CD4-positive, alpha-beta memory T cell (primary cell): ENCODE measurements at regions not wholly inside any gene's neighbourhood (a gene's known extent, or its start where the extent isn't known, plus 50 kb on each side); places are given as distances from the start of the nearest gene placed in this dataset.

Experiments
- CTCF ChIA-PET: fragments of 350-600 bp; sonication (Branson Sonifier 250); formaldehyde crosslinking; loops from one replicate; lab custom pipeline; 2021; ENCODE audit warnings: inconsistent platforms; ENCODE audit not compliant: partially characterized antibody; lab: Charles Lee
- POLR2A ChIA-PET: fragments of 350-600 bp; sonication (Branson Sonifier 250); formaldehyde crosslinking; loops from one replicate; lab custom pipeline; 2021; ENCODE audit not compliant: partially characterized antibody; lab: Charles Lee
- DNase-seq, 5 donors: peaks; one replicate each; pipeline versions ENCODE4 v3.0.0 to v3.0.0-alpha.2; 2020 to 2022; ENCODE audit warnings: mixed read lengths in 1 of 5
- H3K27ac ChIP-seq: one replicate; pipeline ENCODE4 v1.7.0; 2013; ENCODE audit warnings: low read depth, low read length
- H3K27me3 ChIP-seq: 2 replicates; pipeline ENCODE4 v1.7.0; 2013; ENCODE audit warnings: mild to moderate bottlenecking, low read length, moderate library complexity; ENCODE audit not compliant: insufficient read depth
- H3K36me3 ChIP-seq: 2 replicates; pipeline ENCODE4 v1.7.0; 2013; ENCODE audit warnings: mild to moderate bottlenecking, low read length, moderate library complexity; ENCODE audit not compliant: insufficient read depth
- H3K4me1 ChIP-seq: 2 replicates; pipeline ENCODE4 v1.7.0; 2013; ENCODE audit warnings: mild to moderate bottlenecking, low read length, moderate library complexity; ENCODE audit not compliant: insufficient read depth
- H3K4me3 ChIP-seq, 2 donors: one replicate each; pipeline ENCODE4 v1.7.0; 2013; ENCODE audit warnings: low read length in 2 of 2, mild to moderate bottlenecking in 1 of 2
- H3K9me3 ChIP-seq, 2 donors: one replicate each; pipeline ENCODE4 v1.7.0; 2013; ENCODE audit warnings: low read length in 2 of 2, control low read depth in 1 of 2; ENCODE audit not compliant: control insufficient read depth in 1 of 2
- H3K27ac Mint-ChIP-seq, 7 donors: one replicate each; pipeline ENCODE4 v1.8.0; 2020 to 2021; ENCODE audit warnings: mixed read lengths in 7 of 7, mild to moderate bottlenecking in 6 of 7, inconsistent platforms in 3 of 7, moderate library complexity in 3 of 7
- H3K27me3 Mint-ChIP-seq, 2 donors: one replicate each; pipeline ENCODE4 v1.8.0; 2020 to 2021; ENCODE audit warnings: mixed read lengths in 2 of 2
- H3K36me3 Mint-ChIP-seq, 2 donors: one replicate each; pipeline ENCODE4 v1.8.0; 2020 to 2021; ENCODE audit warnings: mixed read lengths in 2 of 2, inconsistent platforms in 1 of 2, mild to moderate bottlenecking in 1 of 2
- H3K4me1 Mint-ChIP-seq, 4 donors: one replicate each; pipeline ENCODE4 v1.8.0; 2020 to 2021; ENCODE audit warnings: mixed read lengths in 4 of 4, mild to moderate bottlenecking in 1 of 4
- H3K4me3 Mint-ChIP-seq, 8 donors: one replicate each; pipeline ENCODE4 v1.8.0; 2020 to 2021; ENCODE audit warnings: mixed read lengths in 8 of 8, mild to moderate bottlenecking in 7 of 8, moderate library complexity in 6 of 8, inconsistent platforms in 3 of 8
- H3K9me3 Mint-ChIP-seq, 8 donors: one replicate each; pipeline ENCODE4 v1.8.0; 2020 to 2021; ENCODE audit warnings: mixed read lengths in 8 of 8, mild to moderate bottlenecking in 5 of 8, inconsistent platforms in 3 of 8, moderate library complexity in 1 of 8
- intact Hi-C: fragments of 100-400 bp; cut with micrococcal nuclease; formaldehyde crosslinking; loops from one replicate; pipeline ENCODE4 v1.15.1; 2023

DNA sequence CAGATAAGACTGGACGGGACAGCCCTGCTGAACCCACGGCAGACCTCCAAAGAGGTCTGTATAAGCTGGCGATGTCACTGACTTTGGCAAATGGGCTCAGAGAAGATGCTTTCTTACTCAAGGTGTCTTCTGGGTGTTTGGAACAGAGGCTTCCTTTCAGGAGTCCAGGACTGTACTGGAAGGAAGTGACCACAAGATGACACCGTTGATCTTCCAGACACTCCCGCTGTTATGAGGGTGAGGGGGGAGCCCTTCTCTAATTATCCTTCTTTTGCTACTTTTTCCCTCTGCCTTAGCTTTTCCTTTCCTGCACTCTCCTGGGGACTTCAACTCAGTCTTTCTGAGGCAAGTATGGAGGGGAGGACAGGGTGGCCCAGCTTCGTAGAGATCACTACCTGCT, 65.2 kb upstream of the ZNF599 start:
- Histone ChIP-seq H3K4me1 (peaks cover 8% of the 10 kb centered on the region), H3K9me3 (no peaks in the 10 kb centered on the region), H3K27me3 (no peaks in the 10 kb centered on the region), H3K27ac (no peak overlapping the region), H3K36me3 (no peaks in the 10 kb centered on the region), H3K4me3 (no peak overlapping the region)
- intact Hi-C loops: loop anchor here (2.0 to 5.0 kb wide), 2 partner anchors 134 to 175 kb away; no protein-coding TSS in a partner anchor
- H3K27me3 Mint-ChIP-seq: peaks cover 0 to 2% of the 10 kb centered on the region in 2 donors
- H3K4me1 Mint-ChIP-seq: peaks cover 10 to 30% (median 17%) of the 10 kb centered on the region in 4 donors
- peak overlapping the region in 3 of 8 donors; percentile 53 to 73 (median 66) for H3K4me3 Mint-ChIP-seq
- DNase-seq: no peak
- H3K9me3 Mint-ChIP-seq: no peaks in the 10 kb centered on the region
- no peaks in the 10 kb centered on the region for H3K36me3 Mint-ChIP-seq
- ChIA-PET CTCF (interaction anchor here (0.9 to 3.0 kb wide), 7 partner anchors 21 to 228 kb away, joined by 3 to 10 read pairs (median 4); no protein-coding TSS in a partner anchor), POLR2A (interaction anchor here (0.7 to 1.9 kb wide), 3 partner anchors 22 to 176 kb away, joined by 3 to 11 read pairs (median 3); no protein-coding TSS in a partner anchor)
- H3K27ac Mint-ChIP-seq: peak overlapping the region in 3 of 7 donors; percentile 30 to 52 (median 42)

DNA sequence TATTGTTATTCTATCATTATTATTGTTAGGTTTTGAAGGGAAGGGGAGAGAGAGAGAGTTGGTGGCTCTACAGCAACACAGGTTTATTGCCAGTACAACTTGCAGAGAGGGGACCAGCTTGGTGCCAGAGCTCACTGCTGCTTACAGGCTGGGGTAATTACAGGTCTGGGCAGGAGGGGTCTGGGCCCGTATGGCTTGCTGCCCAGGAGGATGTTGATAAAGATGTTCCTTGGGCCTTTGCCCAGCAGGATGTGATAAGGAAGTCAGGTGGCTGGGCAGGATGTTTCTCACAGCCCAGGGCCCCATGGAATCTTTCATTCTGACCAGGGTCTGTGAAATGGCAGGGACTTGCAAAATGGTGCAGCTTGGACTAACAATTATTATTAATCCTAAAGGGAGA, 64.2 kb upstream of the ZNF599 start:
- H3K4me3 ChIP-seq: no peak overlapping the region
- intact Hi-C loops: loop anchor here (5.0 kb wide), 1 partner anchor 135 kb away; no protein-coding TSS in a partner anchor
- no peaks in the 10 kb centered on the region for H3K9me3 ChIP-seq
- H3K9me3 Mint-ChIP-seq: peaks cover 0 to 3% (median 0%) of the 10 kb centered on the region in 8 donors
- peaks cover 0 to 2% of the 10 kb centered on the region in 2 donors for H3K27me3 Mint-ChIP-seq
- ChIA-PET POLR2A (no interaction called here), CTCF (interaction anchor here (0.9 to 3.0 kb wide), 3 partner anchors 176 to 207 kb away, joined by 3 to 10 read pairs (median 4); no protein-coding TSS in a partner anchor)
- H3K36me3 ChIP-seq: no peaks in the 10 kb centered on the region
- DNase-seq: no peak
- no peak overlapping the region for H3K27ac ChIP-seq
- H3K27me3 ChIP-seq: no peaks in the 10 kb centered on the region
- H3K36me3 Mint-ChIP-seq: no peaks in the 10 kb centered on the region
- peak overlapping the region in 1 of 7 donors; percentile 11 for H3K27ac Mint-ChIP-seq
- peaks cover 10 to 26% (median 15%) of the 10 kb centered on the region in 4 donors for H3K4me1 Mint-ChIP-seq
- H3K4me3 Mint-ChIP-seq: no peak overlapping the region
- peaks cover 8% of the 10 kb centered on the region for H3K4me1 ChIP-seq

DNA sequence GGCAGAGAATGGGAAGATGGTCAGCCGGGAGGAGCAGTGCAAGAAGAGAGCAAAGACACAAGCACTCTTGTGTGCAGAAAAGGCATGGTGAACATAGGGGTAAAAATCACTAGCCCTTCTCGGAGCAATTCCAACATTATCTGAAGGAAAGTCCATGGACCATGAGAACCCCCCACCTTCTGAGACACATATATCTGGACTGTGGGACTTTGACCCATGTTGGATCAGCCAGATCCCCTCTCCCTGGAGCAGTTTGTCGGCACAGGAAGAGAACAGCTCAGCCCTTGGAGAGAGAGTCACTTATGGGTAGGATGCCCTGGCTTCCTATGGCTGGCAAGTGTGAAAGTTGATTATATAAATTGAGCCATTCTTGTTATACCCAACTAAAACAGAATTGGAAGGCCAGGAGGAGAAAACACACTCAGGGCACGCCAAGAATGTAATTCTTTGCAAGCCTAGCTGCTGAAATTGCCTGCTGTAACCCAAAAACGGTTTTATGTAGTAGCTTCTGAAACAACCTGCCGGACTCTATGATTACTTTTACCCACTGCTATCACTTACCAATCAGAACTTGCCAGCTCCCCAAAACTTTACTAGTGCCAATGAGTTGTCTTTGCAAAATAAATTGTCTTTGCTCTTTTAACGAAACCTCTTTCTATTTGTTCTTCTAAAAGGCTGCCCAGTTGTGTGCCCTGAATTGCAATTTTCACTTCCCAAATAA, 62.8 kb upstream of the ZNF599 start:
- CTCF ChIA-PET: interaction anchor here (0.8 kb wide), 1 partner anchor 254 kb away, joined by 3 read pairs; no protein-coding TSS in a partner anchor

DNA sequence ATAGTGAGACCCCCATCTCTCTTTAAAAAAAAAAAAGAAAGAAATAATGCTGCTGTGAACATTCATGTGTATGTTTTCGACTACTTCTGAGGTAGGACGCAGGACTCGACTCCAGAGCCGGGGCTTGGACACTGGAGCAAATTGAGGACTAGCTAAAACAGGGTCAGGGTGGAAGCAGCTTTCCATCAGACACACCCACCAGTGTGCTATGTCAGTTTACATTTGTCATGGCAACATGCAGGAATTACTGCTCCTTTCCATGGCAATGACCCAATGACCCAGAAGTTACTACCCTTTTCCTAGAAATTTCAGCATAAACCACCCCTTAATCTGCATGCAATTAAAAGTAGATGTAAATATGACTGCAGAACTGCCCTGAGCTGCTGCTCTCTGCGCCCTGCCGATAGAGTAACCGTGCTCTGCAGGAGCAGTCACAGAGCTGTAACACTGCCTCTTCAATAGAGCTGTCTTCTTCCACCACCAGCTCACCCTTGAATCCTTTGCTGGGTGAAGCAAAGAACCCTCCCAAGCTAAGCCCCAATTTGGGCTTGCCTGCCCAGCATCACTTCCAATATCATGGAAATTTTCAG, 61.6 kb upstream of the ZNF599 start:
- POLR2A ChIA-PET: interaction anchor here (0.8 kb wide), 1 partner anchor 93 kb away, joined by 3 read pairs; no protein-coding TSS in a partner anchor
- no peaks in the 10 kb centered on the region for H3K36me3 ChIP-seq
- intact Hi-C loops: loop anchor here (5.0 kb wide), 1 partner anchor 138 kb away; no protein-coding TSS in a partner anchor
- H3K27ac Mint-ChIP-seq: no peak overlapping the region
- H3K27me3 ChIP-seq: no peaks in the 10 kb centered on the region
- peaks cover 8% of the 10 kb centered on the region for H3K4me1 ChIP-seq
- no peak overlapping the region for H3K27ac ChIP-seq
- H3K9me3 ChIP-seq: no peaks in the 10 kb centered on the region
- H3K4me1 Mint-ChIP-seq: peaks cover 6 to 22% (median 15%) of the 10 kb centered on the region in 4 donors
- H3K4me3 Mint-ChIP-seq: no peak overlapping the region
- H3K36me3 Mint-ChIP-seq: no peaks in the 10 kb centered on the region
- no peak overlapping the region for H3K4me3 ChIP-seq
- CTCF ChIA-PET: no interaction called here
- H3K27me3 Mint-ChIP-seq: no peaks in the 10 kb centered on the region
- peaks cover 0 to 3% (median 0%) of the 10 kb centered on the region in 8 donors for H3K9me3 Mint-ChIP-seq
- DNase-seq: no peak

More for the DNA sequence above, 62.8 kb upstream of the ZNF599 start:
- peaks cover 8% of the 10 kb centered on the region for H3K4me1 ChIP-seq
- Mint-ChIP-seq H3K4me3 (no peak overlapping the region), H3K4me1 (peaks cover 8 to 26% (median 15%) of the 10 kb centered on the region in 4 donors), H3K36me3 (no peaks in the 10 kb centered on the region), H3K27me3 (peaks cover 0 to 2% of the 10 kb centered on the region in 2 donors), H3K27ac (no peak overlapping the region), H3K9me3 (peaks cover 0 to 3% (median 0%) of the 10 kb centered on the region in 8 donors)
- no peaks in the 10 kb centered on the region for H3K36me3 ChIP-seq
- no peaks in the 10 kb centered on the region for H3K9me3 ChIP-seq
- H3K27ac ChIP-seq: no peak overlapping the region
- DNase-seq: no peak
- intact Hi-C loops: loop anchor here (5.0 kb wide), 1 partner anchor 137 kb away; no protein-coding TSS in a partner anchor
- H3K4me3 ChIP-seq: no peak overlapping the region
- POLR2A ChIA-PET: no interaction called here
- H3K27me3 ChIP-seq: no peaks in the 10 kb centered on the region

DNA sequence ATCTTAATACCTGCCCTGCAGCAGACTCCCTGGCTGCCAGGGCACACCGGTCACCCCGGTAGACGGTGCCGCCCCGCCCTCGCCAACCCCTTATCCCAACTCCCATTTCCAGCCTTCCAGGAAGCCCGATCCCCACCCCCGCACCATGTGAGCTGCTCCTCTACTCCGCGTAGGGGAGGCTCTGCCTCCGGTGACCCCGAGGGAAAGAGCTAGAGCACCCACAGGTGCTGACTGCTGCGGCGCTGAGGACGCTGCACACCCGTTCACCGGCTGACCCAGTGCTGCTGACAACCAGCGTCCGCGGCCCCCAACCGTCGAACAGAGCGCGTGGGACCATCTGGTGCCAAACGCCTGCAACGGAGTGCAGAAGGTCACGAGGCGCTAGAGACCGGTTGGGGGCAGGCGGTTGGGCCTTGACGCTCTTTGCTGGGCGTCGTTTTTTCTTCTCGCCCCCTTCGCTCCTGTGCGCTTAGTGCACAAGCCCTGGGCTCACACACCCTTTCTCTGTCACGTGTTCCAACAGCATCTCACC, 59.6 kb upstream of the ZNF599 start:
- peaks cover 0 to 8% (median 4%) of the 10 kb centered on the region in 4 donors for H3K4me1 Mint-ChIP-seq
- Histone ChIP-seq H3K9me3 (no peaks in the 10 kb centered on the region), H3K4me1 (no peaks in the 10 kb centered on the region), H3K27me3 (no peaks in the 10 kb centered on the region), H3K27ac (no peak overlapping the region), H3K36me3 (no peaks in the 10 kb centered on the region), H3K4me3 (no peak overlapping the region)
- H3K9me3 Mint-ChIP-seq: peaks cover 0 to 6% (median 0%) of the 10 kb centered on the region in 8 donors
- no peak for DNase-seq
- intact Hi-C loops: no loop called here
- no peaks in the 10 kb centered on the region for H3K27me3 Mint-ChIP-seq
- CTCF ChIA-PET: no interaction called here
- peak overlapping the region in 1 of 7 donors; percentile 42 for H3K27ac Mint-ChIP-seq
- POLR2A ChIA-PET: no interaction called here
- H3K36me3 Mint-ChIP-seq: peaks cover 0 to 2% of the 10 kb centered on the region in 2 donors
- H3K4me3 Mint-ChIP-seq: no peak overlapping the region

DNA sequence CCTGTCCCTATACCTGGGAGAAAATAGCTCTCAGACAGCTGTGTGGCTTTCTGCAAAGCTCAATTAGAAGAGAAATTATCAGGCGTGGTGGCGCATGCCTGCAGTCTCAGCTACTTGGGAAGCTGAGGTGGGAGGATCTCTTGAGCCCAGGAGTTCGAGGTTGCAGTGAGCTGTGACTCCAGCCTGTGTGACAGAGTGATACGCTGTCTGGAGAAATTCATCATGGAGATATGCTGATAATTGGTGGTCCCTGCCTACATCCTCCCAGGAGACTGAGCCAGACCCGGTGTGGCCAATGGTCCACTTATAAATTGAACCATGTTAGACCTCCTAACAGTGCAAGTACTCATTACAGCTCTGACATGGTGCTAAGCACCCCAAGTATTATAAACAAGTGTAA, 58.7 kb upstream of the ZNF599 start:
- H3K27me3 Mint-ChIP-seq: no peaks in the 10 kb centered on the region

DNA sequence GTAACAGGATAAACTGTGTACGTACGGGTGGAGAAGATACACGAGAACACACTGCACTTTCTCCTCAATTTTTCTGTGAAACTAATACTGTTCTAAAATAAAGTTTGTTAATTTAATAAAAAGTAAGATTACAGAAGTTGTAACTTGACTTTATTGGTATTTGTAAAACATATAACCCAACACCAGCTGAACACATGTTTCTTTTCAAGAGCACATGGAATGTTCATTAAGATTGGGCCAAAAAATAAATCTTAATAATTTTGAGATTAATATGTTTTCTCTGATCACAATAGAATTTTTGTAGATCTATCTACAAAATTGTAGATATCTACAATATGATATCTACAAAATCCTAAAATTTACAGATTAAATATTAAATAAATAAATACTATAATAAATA, 55.1 kb upstream of the ZNF599 start:
- intact Hi-C loops: no loop called here
- H3K36me3 ChIP-seq: no peaks in the 10 kb centered on the region
- Mint-ChIP-seq H3K27me3 (no peaks in the 10 kb centered on the region), H3K27ac (no peak overlapping the region), H3K36me3 (peaks cover 0 to 10% of the 10 kb centered on the region in 2 donors), H3K9me3 (peaks cover 0 to 5% (median 0%) of the 10 kb centered on the region in 8 donors), H3K4me1 (no peaks in the 10 kb centered on the region), H3K4me3 (no peak overlapping the region)
- no peaks in the 10 kb centered on the region for H3K4me1 ChIP-seq
- no peak for DNase-seq
- H3K9me3 ChIP-seq: no peaks in the 10 kb centered on the region
- ChIA-PET POLR2A (no interaction called here), CTCF (no interaction called here)
- H3K4me3 ChIP-seq: no peak overlapping the region
- no peak overlapping the region for H3K27ac ChIP-seq
- no peaks in the 10 kb centered on the region for H3K27me3 ChIP-seq

More for the DNA sequence above, 58.7 kb upstream of the ZNF599 start:
- Histone ChIP-seq H3K27me3 (no peaks in the 10 kb centered on the region), H3K4me3 (no peak overlapping the region), H3K36me3 (no peaks in the 10 kb centered on the region), H3K4me1 (no peaks in the 10 kb centered on the region), H3K27ac (no peak overlapping the region), H3K9me3 (no peaks in the 10 kb centered on the region)
- peaks cover 0 to 3% of the 10 kb centered on the region in 2 donors for H3K36me3 Mint-ChIP-seq
- ChIA-PET POLR2A (no interaction called here), CTCF (no interaction called here)
- H3K4me1 Mint-ChIP-seq: no peaks in the 10 kb centered on the region
- peaks cover 0 to 6% (median 0%) of the 10 kb centered on the region in 8 donors for H3K9me3 Mint-ChIP-seq
- no peak for DNase-seq
- intact Hi-C loops: no loop called here
- no peak overlapping the region for H3K4me3 Mint-ChIP-seq
- no peak overlapping the region for H3K27ac Mint-ChIP-seq
